Astrocyte of the spinal cord (primary cell): ENCODE measurements at regions not wholly inside any gene's neighbourhood (a gene's known extent, or its start where the extent isn't known, plus 50 kb on each side); places are given as distances from the start of the nearest gene placed in this dataset.
A peak's percentile ranks its signal among the peaks of the same experiment; 100 is the strongest.

ENCODE experiments used
- DNase-seq: peaks from one replicate; pipeline ENCODE4 v3.0.0; 2011; ENCODE audit warnings: low read depth, low spot score
- H3K4me3 ChIP-seq: 2 replicates; pipeline ENCODE4 v1.5.1; 2011; ENCODE audit warnings: low read depth, mild to moderate bottlenecking, low read length, moderate library complexity
- CTCF ChIP-seq: IDR thresholded peaks from 2 replicates; pipeline ENCODE4 v1.5.1; 2012; ENCODE audit warnings: low read depth, mild to moderate bottlenecking, low read length, inconsistent platforms
- in situ Hi-C: cut with HindIII; loops from 2 replicates; pipeline ENCODE4 v1.10.0; 2017; ENCODE audit warnings: low sequenced_read_pairs

GRCh38 chr11:27868226-27868625 lies 168.0 kb upstream of the BDNF start:
- no peak overlapping the region for H3K4me3 ChIP-seq
- DNase-seq = no peak
- in situ Hi-C loops = no loop called here
- TF ChIP-seq CTCF = no peak

DNA sequence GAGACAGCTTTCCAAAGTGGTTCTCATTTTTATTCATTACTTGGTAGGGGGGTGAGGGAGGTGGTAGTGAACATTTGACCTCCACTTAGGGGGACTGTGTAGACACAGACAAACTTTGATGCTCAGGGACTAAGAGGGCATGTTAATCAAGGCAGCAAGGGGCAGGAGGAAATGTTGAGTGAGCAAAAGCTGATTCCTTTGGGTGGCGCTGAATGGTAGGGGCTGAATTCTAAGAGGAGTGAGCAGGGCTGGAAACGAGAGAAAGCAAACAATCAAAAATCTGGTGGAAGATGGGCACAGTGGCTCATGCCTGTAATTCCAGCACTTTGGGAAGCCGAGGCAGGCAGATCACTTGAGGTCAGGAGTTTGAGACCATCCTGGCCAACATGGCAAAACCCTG lies 164.8 kb upstream of the BDNF start:
- in situ Hi-C loops = no loop called here
- no peak for TF ChIP-seq CTCF

GRCh38 chr11:27864611-27865010 lies 164.4 kb upstream of the BDNF start:
- no peak for TF ChIP-seq CTCF
- no peak for DNase-seq
- in situ Hi-C loops = no loop called here
- H3K4me3 ChIP-seq = no peak overlapping the region

More for the DNA sequence above, 164.8 kb upstream of the BDNF start:
- DNase-seq = no peak
- no peak overlapping the region for H3K4me3 ChIP-seq

DNA sequence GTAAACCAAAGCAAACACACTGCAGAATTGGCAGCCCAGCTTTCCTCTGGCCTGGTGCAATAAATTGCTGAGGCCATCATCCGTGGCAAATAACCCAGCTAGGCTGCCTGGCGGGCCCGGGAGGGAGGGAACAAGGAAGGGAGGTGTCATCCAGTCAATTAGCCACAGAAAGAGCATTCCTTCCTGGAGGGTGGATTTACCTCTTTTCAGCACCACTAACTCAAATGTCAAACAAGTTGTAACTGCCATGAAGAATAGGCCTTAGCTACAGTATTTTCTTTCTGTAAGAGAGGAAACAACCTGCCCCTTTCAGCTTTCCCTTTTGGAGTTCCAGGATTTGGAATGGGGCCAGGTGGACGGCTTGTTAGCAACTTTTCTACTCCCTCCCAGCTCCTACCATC lies 163.8 kb upstream of the BDNF start:
- in situ Hi-C loops = no loop called here
- H3K4me3 ChIP-seq = no peak overlapping the region
- no peak for DNase-seq
- no peak for TF ChIP-seq CTCF

- no peak for DNase-seq
- no peak overlapping the region for H3K4me3 ChIP-seq
- in situ Hi-C loops = no loop called here
- no peak for TF ChIP-seq CTCF
These were observed 163.4 kb upstream of the BDNF start for GRCh38 chr11:27863637-27864036.

- peak; percentile 90 for DNase-seq
- TF ChIP-seq CTCF = no peak
- H3K4me3 ChIP-seq = no peak overlapping the region
- in situ Hi-C loops = no loop called here
These were observed 161.6 kb upstream of the BDNF start for GRCh38 chr11:27861706-27862430.
